ENCODE measurements at regions not wholly inside any gene's neighbourhood (a gene's known extent, or its start where the extent isn't known, plus 50 kb on each side); places are given as distances from the start of the nearest gene placed in this dataset.

DNA sequence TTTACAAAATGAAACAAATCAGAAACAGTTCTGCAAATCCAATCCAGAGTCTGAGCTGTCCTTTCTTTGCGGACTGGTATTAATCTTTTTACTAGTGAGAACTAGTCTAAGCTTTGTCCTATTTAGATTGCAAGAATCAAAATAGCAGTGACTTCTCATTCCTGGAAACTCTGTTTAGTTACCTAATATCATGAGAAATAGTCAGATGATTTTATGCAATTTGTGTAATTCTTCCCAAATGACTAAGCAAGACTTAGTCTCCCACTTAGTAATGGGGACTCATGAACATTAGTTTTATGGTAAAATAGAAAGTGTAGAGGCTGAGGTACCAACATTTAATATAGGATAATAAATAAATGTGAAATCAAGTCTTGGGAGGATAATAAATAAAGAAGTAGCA lies 341.3 kb downstream of the DNAJB9 start:
- TF ChIP-seq CTCF (IDR thresholded peaks at IDR 0.05) (no peak), EP300 (IDR thresholded peaks at IDR 0.05) (no peak), POLR2AphosphoS5 (IDR thresholded peaks at IDR 0.05) (no peak)

Data from esophagus muscularis mucosa (tissue), 4 donors.